ENCODE measurements at regions not wholly inside any gene's neighbourhood (a gene's known extent, or its start where the extent isn't known, plus 50 kb on each side); places are given as distances from the start of the nearest gene placed in this dataset.

- TF ChIP-seq, protein P1, sequence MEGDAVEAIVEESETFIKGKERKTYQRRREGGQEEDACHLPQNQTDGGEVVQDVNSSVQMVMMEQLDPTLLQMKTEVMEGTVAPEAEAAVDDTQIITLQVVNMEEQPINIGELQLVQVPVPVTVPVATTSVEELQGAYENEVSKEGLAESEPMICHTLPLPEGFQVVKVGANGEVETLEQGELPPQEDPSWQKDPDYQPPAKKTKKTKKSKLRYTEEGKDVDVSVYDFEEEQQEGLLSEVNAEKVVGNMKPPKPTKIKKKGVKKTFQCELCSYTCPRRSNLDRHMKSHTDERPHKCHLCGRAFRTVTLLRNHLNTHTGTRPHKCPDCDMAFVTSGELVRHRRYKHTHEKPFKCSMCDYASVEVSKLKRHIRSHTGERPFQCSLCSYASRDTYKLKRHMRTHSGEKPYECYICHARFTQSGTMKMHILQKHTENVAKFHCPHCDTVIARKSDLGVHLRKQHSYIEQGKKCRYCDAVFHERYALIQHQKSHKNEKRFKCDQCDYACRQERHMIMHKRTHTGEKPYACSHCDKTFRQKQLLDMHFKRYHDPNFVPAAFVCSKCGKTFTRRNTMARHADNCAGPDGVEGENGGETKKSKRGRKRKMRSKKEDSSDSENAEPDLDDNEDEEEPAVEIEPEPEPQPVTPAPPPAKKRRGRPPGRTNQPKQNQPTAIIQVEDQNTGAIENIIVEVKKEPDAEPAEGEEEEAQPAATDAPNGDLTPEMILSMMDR (IDR thresholded peaks at IDR 0.05), result no peak
- TF ChIP-seq ZFX (IDR thresholded peaks at IDR 0.05; ENCODE audit: borderline replicate concordance), result no peak
These were observed 131.5 kb upstream of the KIF5B start for GRCh38 chr10:32187686-32188085.

Measured in 22Rv1 (cell line).